Coronary artery (tissue), 2 donors: ENCODE measurements at regions not wholly inside any gene's neighbourhood (a gene's known extent, or its start where the extent isn't known, plus 50 kb on each side); places are given as distances from the start of the nearest gene placed in this dataset.

Experiments used
- DNase-seq: peaks from one replicate; pipeline ENCODE4 v3.0.0-alpha.2; 2017; ENCODE audit warnings: low spot score
- H3K27ac ChIP-seq, 2 donors: fragments of 200-600 bp; sonication (generic); one replicate each; pipeline ENCODE4 v1.5.1; 2016 to 2019
- H3K4me3 ChIP-seq: fragments of 200-600 bp; sonication (generic); 2 replicates; pipeline ENCODE4 v1.5.1; 2016; ENCODE audit warnings: mild to moderate bottlenecking, moderate library complexity
- CTCF ChIP-seq: fragments of 200-600 bp; sonication (generic); IDR thresholded peaks from one replicate; pipeline ENCODE4 v1.5.1; 2019; ENCODE audit warnings: antibody characterized with exemption

GRCh38 chr2:45194596-45194995 is 185.3 kb upstream of the SIX2 start:
- no peak overlapping the region for H3K4me3 ChIP-seq
- DNase-seq: no peak
- no peak for TF ChIP-seq CTCF
- H3K27ac ChIP-seq: no peak overlapping the region

GRCh38 chr2:45193581-45193980 is 184.3 kb upstream of the SIX2 start:
- DNase-seq: no peak
- TF ChIP-seq CTCF: no peak
- Histone ChIP-seq H3K4me3 (no peak overlapping the region), H3K27ac (no peak overlapping the region)

GRCh38 chr2:45192991-45193390 is 183.7 kb upstream of the SIX2 start:
- DNase-seq: no peak
- TF ChIP-seq CTCF: no peak
- H3K27ac ChIP-seq: no peak overlapping the region
- no peak overlapping the region for H3K4me3 ChIP-seq

- H3K27ac ChIP-seq: no peak overlapping the region
- no peak for DNase-seq
- TF ChIP-seq CTCF: no peak
- no peak overlapping the region for H3K4me3 ChIP-seq
These were observed 183.2 kb upstream of the SIX2 start for GRCh38 chr2:45192481-45192880.

GRCh38 chr2:45191976-45192375 is 182.7 kb upstream of the SIX2 start:
- no peak overlapping the region for H3K4me3 ChIP-seq
- no peak for TF ChIP-seq CTCF
- no peak for DNase-seq

GRCh38 chr2:45191146-45191863 is 182.1 kb upstream of the SIX2 start:
- Histone ChIP-seq H3K4me3 (no peak overlapping the region), H3K27ac (no peak overlapping the region)
- DNase-seq: no peak
- TF ChIP-seq CTCF: no peak

More at GRCh38 chr2:45191976-45192375, 182.7 kb upstream of the SIX2 start:
- H3K27ac ChIP-seq: no peak overlapping the region

- no peak for DNase-seq
- no peak for TF ChIP-seq CTCF
- no peak overlapping the region for H3K4me3 ChIP-seq
- H3K27ac ChIP-seq: no peak overlapping the region
These were observed 181.3 kb upstream of the SIX2 start for GRCh38 chr2:45190481-45190942.
